ENCODE measurements at regions not wholly inside any gene's neighbourhood (a gene's known extent, or its start where the extent isn't known, plus 50 kb on each side); places are given as distances from the start of the nearest gene placed in this dataset.

- in situ Hi-C loops (cut with MboI), result no loop called here
- no peak for DNase-seq (ENCODE audit: low read depth, low spot score)
- intact Hi-C loops (cut with micrococcal nuclease; ENCODE audit: unreplicated experiment), result no loop called here
- SMC1A ChIA-PET (ENCODE audit: uncharacterized antibody, unreplicated experiment), result no interaction called here
- Histone ChIP-seq H3K27me3 (replicated peaks in 1 of 2; ENCODE audit: control insufficient read depth in 2 of 2, insufficient read depth in 2 of 2, low read length in 1 of 2) (no peaks in the 10 kb centered on the region), H4K20me1 (ENCODE audit: control insufficient read depth, insufficient read depth) (no peaks in the 10 kb centered on the region), H3K36me3 (ENCODE audit: control insufficient read depth in 2 of 2, insufficient read depth in 2 of 2, low read length in 1 of 2) (no peaks in the 10 kb centered on the region), H3K9ac (ENCODE audit: control insufficient read depth, insufficient read depth, low read length) (no peak overlapping the region), H3K4me3 (no peak overlapping the region), H3K9me3 (replicated peaks; ENCODE audit: control insufficient read depth, insufficient read depth, low read length) (no peaks in the 10 kb centered on the region), H3K4me1 (ENCODE audit: control insufficient read depth, insufficient read depth, low read length) (no peaks in the 10 kb centered on the region), H3K27ac (ENCODE audit: control insufficient read depth, insufficient read depth) (no peak overlapping the region), H3K79me2 (ENCODE audit: control insufficient read depth, insufficient read depth, low read length) (no peaks in the 10 kb centered on the region), H2AFZ (ENCODE audit: control insufficient read depth, low read depth, low read length) (no peak overlapping the region), H3K4me2 (ENCODE audit: control insufficient read depth, insufficient read depth) (no peak overlapping the region)
- TF ChIP-seq ZNF384 (IDR thresholded peaks at IDR 0.05; ENCODE audit: borderline replicate concordance, low read depth, low read length) (no peak), NR2C2 (IDR thresholded peaks at IDR 0.05; ENCODE audit: borderline replicate concordance, control insufficient read depth, insufficient read length, low read depth) (no peak)
- no peak for ATAC-seq
- 0% methylated on average over 1 of the region's 1 CpG for WGBS (ENCODE audit: insufficient coverage, insufficient replicate concordance, low lambda C conversion rate, missing lambda C conversion rate)
- POLR2A ChIA-PET, result no interaction called here
- RAD21 ChIA-PET (ENCODE audit: unreplicated experiment), result interaction anchor here (0.6 kb wide), 1 partner anchor 532 kb away, joined by 3 read pairs; no protein-coding TSS in a partner anchor
- no TSS peak for BruUV-seq (replicated peaks)
- CTCF ChIA-PET, result no interaction called here
- no peak for FAIRE-seq
These were observed 784.9 kb downstream of the DNAJB9 start for GRCh38 chr7:109354552-109354951.

- no peak for DNase-seq (ENCODE audit: low read depth, low spot score)
- no peak overlapping the region for H2AFZ ChIP-seq (ENCODE audit: control insufficient read depth, low read depth, low read length)
- H3K9ac ChIP-seq (ENCODE audit: control insufficient read depth, insufficient read depth, low read length), result no peak overlapping the region
- H4K20me1 ChIP-seq (ENCODE audit: control insufficient read depth, insufficient read depth), result no peaks in the 10 kb centered on the region
- CTCF ChIA-PET, result no interaction called here
- H3K27me3 ChIP-seq (replicated peaks in 1 of 2; ENCODE audit: control insufficient read depth in 2 of 2, insufficient read depth in 2 of 2, low read length in 1 of 2), result no peaks in the 10 kb centered on the region
- POLR2A ChIA-PET, result no interaction called here
- no peak for ATAC-seq
- BruUV-seq (replicated peaks), result no TSS peak
- H3K79me2 ChIP-seq (ENCODE audit: control insufficient read depth, insufficient read depth, low read length), result no peaks in the 10 kb centered on the region
- intact Hi-C loops (cut with micrococcal nuclease; ENCODE audit: unreplicated experiment), result no loop called here
- no peaks in the 10 kb centered on the region for H3K4me1 ChIP-seq (ENCODE audit: control insufficient read depth, insufficient read depth, low read length)
- SMC1A ChIA-PET (ENCODE audit: uncharacterized antibody, unreplicated experiment), result interaction anchor here (0.7 kb wide), 1 partner anchor 11 kb away, joined by 3 read pairs; no protein-coding TSS in a partner anchor
- H3K27ac ChIP-seq (ENCODE audit: control insufficient read depth, insufficient read depth), result no peak overlapping the region
- no peak overlapping the region for H3K4me3 ChIP-seq
- H3K4me2 ChIP-seq (ENCODE audit: control insufficient read depth, insufficient read depth), result no peak overlapping the region
- in situ Hi-C loops (cut with MboI), result no loop called here
- FAIRE-seq, result no peak
- RAD21 ChIA-PET (ENCODE audit: unreplicated experiment), result no interaction called here
- no peaks in the 10 kb centered on the region for H3K9me3 ChIP-seq (replicated peaks; ENCODE audit: control insufficient read depth, insufficient read depth, low read length)
- no peaks in the 10 kb centered on the region for H3K36me3 ChIP-seq (ENCODE audit: control insufficient read depth in 2 of 2, insufficient read depth in 2 of 2, low read length in 1 of 2)
- TF ChIP-seq REST (IDR thresholded peaks at IDR 0.05; ENCODE audit: low read depth, low read length) (no peak), CTCF (IDR thresholded peaks at IDR 0.05 in 2 of 3, conservative IDR thresholded peaks at IDR 0.05 in 1 of 3; ENCODE audit: control insufficient read depth in 2 of 3, extremely low read depth in 1 of 3, insufficient read depth in 1 of 3, low read depth in 3 of 3, low read length in 3 of 3) (no peak), FOXK2 (IDR thresholded peaks at IDR 0.05) (no peak), SIX5 (IDR thresholded peaks at IDR 0.05; ENCODE audit: low read depth, low read length, severe bottlenecking) (no peak), IKZF2 (IDR thresholded peaks at IDR 0.05) (no peak), RFX5 (IDR thresholded peaks at IDR 0.05; ENCODE audit: low read depth, low read length) (no peak), TCF7 (IDR thresholded peaks at IDR 0.05; ENCODE audit: borderline replicate concordance) (no peak), MYC (IDR thresholded peaks at IDR 0.05; ENCODE audit: insufficient read depth, insufficient read length, insufficient replicate concordance, low read length, severe bottlenecking) (no peak), NFYB (IDR thresholded peaks at IDR 0.05; ENCODE audit: insufficient read depth, low read depth, low read length) (no peak), ZNF384 (IDR thresholded peaks at IDR 0.05; ENCODE audit: borderline replicate concordance, low read depth, low read length) (no peak), CBX5 (IDR thresholded peaks at IDR 0.05; ENCODE audit: low read depth) (no peak)
These were observed 806.1 kb downstream of the DNAJB9 start for GRCh38 chr7:109375823-109376222.
